ENCODE measurements at regions not wholly inside any gene's neighbourhood (a gene's known extent, or its start where the extent isn't known, plus 50 kb on each side); places are given as distances from the start of the nearest gene placed in this dataset.

DNA sequence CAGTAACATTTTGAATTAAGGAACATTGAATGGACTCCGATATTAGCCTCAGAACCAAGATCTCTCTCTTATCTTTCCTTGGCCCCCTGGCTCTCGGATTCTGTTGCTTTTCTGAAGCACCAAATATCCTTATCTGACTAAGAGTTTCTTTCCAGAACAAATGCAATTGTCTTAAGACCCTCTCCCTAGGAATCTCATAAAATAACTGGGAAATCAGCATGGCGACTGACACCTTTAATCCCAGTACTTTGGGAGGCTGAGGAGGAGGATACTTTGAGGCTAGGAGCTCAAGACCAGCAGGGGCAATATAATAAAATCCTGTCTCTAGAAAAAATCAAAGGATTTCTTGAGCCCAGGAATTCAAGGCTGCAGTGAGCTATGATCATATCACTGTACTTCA, 984.5 kb downstream of the HACE1 start:
- WGBS, 2 donors: 76 to 82% methylated on average over 3 of the region's 3 CpGs
- no peaks in the 10 kb centered on the region for H3K4me1 ChIP-seq (ENCODE audit: control insufficient read depth in 2 of 2, insufficient read depth in 2 of 2, low read length in 1 of 2)
- H3K27me3 ChIP-seq (ENCODE audit: control insufficient read depth in 1 of 2, insufficient read depth in 2 of 2, low read length in 2 of 2): no peaks in the 10 kb centered on the region
- H3K27ac ChIP-seq (ENCODE audit: low read depth in 2 of 2, low read length in 1 of 2): no peak overlapping the region
- no peak overlapping the region for H3K4me3 ChIP-seq (ENCODE audit: low read depth in 1 of 2, low read length in 2 of 2)
- H3K9me3 ChIP-seq (ENCODE audit: control insufficient read depth in 2 of 2, insufficient read depth in 1 of 2, low read depth in 1 of 2, low read length in 1 of 2): no peaks in the 10 kb centered on the region
- H3K36me3 ChIP-seq (ENCODE audit: control insufficient read depth in 2 of 2, insufficient read depth in 2 of 2, low read length in 1 of 2): no peaks in the 10 kb centered on the region

DNA sequence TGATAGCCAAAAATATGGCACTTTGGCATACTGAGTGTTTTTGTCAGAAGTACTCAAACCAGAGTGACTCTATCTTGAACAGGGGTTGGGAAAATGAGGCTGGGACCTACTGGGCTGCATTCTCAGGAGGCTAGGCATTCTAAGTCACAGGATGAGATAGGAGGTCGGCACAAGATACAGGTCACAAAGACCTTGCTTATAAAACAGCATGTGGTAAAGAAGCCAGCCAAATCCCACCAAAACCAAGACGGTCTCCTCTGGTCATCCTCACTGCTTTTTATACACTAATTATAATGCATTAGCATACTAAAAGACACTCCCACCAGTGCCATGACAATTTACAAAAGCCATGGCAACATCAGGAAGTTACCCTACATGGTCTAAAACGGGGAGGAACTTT, 985.1 kb downstream of the HACE1 start:
- H3K27me3 ChIP-seq (ENCODE audit: control insufficient read depth in 1 of 2, insufficient read depth in 2 of 2, low read length in 2 of 2): no peaks in the 10 kb centered on the region

GRCh38 chr6:103872678-103873077, 987.0 kb downstream of the HACE1 start:
- H3K4me3 ChIP-seq (ENCODE audit: low read depth in 1 of 2, low read length in 2 of 2): no peak overlapping the region
- H3K9me3 ChIP-seq (ENCODE audit: control insufficient read depth in 2 of 2, insufficient read depth in 1 of 2, low read depth in 1 of 2, low read length in 1 of 2): no peaks in the 10 kb centered on the region
- no peaks in the 10 kb centered on the region for H3K27me3 ChIP-seq (ENCODE audit: control insufficient read depth in 1 of 2, insufficient read depth in 2 of 2, low read length in 2 of 2)
- no peaks in the 10 kb centered on the region for H3K4me1 ChIP-seq (ENCODE audit: control insufficient read depth in 2 of 2, insufficient read depth in 2 of 2, low read length in 1 of 2)
- no peaks in the 10 kb centered on the region for H3K36me3 ChIP-seq (ENCODE audit: control insufficient read depth in 2 of 2, insufficient read depth in 2 of 2, low read length in 1 of 2)
- H3K27ac ChIP-seq (ENCODE audit: low read depth in 2 of 2, low read length in 1 of 2): no peak overlapping the region

More for the DNA sequence above, 985.1 kb downstream of the HACE1 start:
- Histone ChIP-seq H3K9me3 (ENCODE audit: control insufficient read depth in 2 of 2, insufficient read depth in 1 of 2, low read depth in 1 of 2, low read length in 1 of 2) (no peaks in the 10 kb centered on the region), H3K4me1 (ENCODE audit: control insufficient read depth in 2 of 2, insufficient read depth in 2 of 2, low read length in 1 of 2) (no peaks in the 10 kb centered on the region), H3K36me3 (ENCODE audit: control insufficient read depth in 2 of 2, insufficient read depth in 2 of 2, low read length in 1 of 2) (no peaks in the 10 kb centered on the region), H3K4me3 (ENCODE audit: low read depth in 1 of 2, low read length in 2 of 2) (no peak overlapping the region), H3K27ac (ENCODE audit: low read depth in 2 of 2, low read length in 1 of 2) (no peak overlapping the region)
- WGBS, 2 donors: 61 to 66% methylated on average over 3 of the region's 3 CpGs

GRCh38 chr6:103872233-103872632, 987.5 kb downstream of the HACE1 start:
- 50% methylated on average over 2 of the region's 2 CpGs for WGBS, 2 donors
- H3K27ac ChIP-seq (ENCODE audit: low read depth in 2 of 2, low read length in 1 of 2): no peak overlapping the region
- H3K4me3 ChIP-seq (ENCODE audit: low read depth in 1 of 2, low read length in 2 of 2): no peak overlapping the region
- H3K9me3 ChIP-seq (ENCODE audit: control insufficient read depth in 2 of 2, insufficient read depth in 1 of 2, low read depth in 1 of 2, low read length in 1 of 2): no peaks in the 10 kb centered on the region
- H3K27me3 ChIP-seq (ENCODE audit: control insufficient read depth in 1 of 2, insufficient read depth in 2 of 2, low read length in 2 of 2): no peaks in the 10 kb centered on the region
- no peaks in the 10 kb centered on the region for H3K36me3 ChIP-seq (ENCODE audit: control insufficient read depth in 2 of 2, insufficient read depth in 2 of 2, low read length in 1 of 2)
- H3K4me1 ChIP-seq (ENCODE audit: control insufficient read depth in 2 of 2, insufficient read depth in 2 of 2, low read length in 1 of 2): no peaks in the 10 kb centered on the region

GRCh38 chr6:103870970-103871369, 988.7 kb downstream of the HACE1 start:
- Histone ChIP-seq H3K27me3 (ENCODE audit: control insufficient read depth in 1 of 2, insufficient read depth in 2 of 2, low read length in 2 of 2) (no peaks in the 10 kb centered on the region), H3K4me3 (ENCODE audit: low read depth in 1 of 2, low read length in 2 of 2) (no peak overlapping the region), H3K27ac (ENCODE audit: low read depth in 2 of 2, low read length in 1 of 2) (no peak overlapping the region), H3K36me3 (ENCODE audit: control insufficient read depth in 2 of 2, insufficient read depth in 2 of 2, low read length in 1 of 2) (no peaks in the 10 kb centered on the region), H3K4me1 (ENCODE audit: control insufficient read depth in 2 of 2, insufficient read depth in 2 of 2, low read length in 1 of 2) (no peaks in the 10 kb centered on the region), H3K9me3 (ENCODE audit: control insufficient read depth in 2 of 2, insufficient read depth in 1 of 2, low read depth in 1 of 2, low read length in 1 of 2) (no peaks in the 10 kb centered on the region)
- 59 to 73% methylated on average over 2 of the region's 2 CpGs for WGBS, 2 donors

DNA sequence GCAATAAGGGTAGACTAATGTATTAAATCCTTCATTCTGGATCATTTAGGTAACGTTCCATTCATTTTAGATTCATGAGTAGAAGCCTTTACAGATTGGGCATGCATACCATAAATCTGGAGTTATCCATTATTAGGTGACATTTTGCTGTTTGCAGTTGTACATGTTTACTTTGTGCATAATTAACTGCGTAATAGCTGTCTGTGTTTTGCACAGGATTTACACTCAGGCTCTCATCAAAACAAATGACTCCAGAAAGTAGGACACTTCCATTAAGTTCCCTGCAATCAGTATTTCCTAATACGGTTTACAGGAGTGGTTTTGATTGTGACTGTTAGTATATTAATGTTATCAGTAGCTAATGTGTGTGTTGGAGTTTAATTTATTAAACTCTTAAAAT, 997.4 kb downstream of the HACE1 start:
- Histone ChIP-seq H3K27ac (ENCODE audit: low read depth in 2 of 2, low read length in 1 of 2) (no peak overlapping the region), H3K27me3 (ENCODE audit: control insufficient read depth in 1 of 2, insufficient read depth in 2 of 2, low read length in 2 of 2) (no peaks in the 10 kb centered on the region), H3K9me3 (ENCODE audit: control insufficient read depth in 2 of 2, insufficient read depth in 1 of 2, low read depth in 1 of 2, low read length in 1 of 2) (no peaks in the 10 kb centered on the region), H3K4me1 (ENCODE audit: control insufficient read depth in 2 of 2, insufficient read depth in 2 of 2, low read length in 1 of 2) (no peaks in the 10 kb centered on the region), H3K36me3 (ENCODE audit: control insufficient read depth in 2 of 2, insufficient read depth in 2 of 2, low read length in 1 of 2) (no peaks in the 10 kb centered on the region), H3K4me3 (ENCODE audit: low read depth in 1 of 2, low read length in 2 of 2) (no peak overlapping the region)
- WGBS, 2 donors: 39 to 42% methylated on average over 3 of the region's 3 CpGs

DNA sequence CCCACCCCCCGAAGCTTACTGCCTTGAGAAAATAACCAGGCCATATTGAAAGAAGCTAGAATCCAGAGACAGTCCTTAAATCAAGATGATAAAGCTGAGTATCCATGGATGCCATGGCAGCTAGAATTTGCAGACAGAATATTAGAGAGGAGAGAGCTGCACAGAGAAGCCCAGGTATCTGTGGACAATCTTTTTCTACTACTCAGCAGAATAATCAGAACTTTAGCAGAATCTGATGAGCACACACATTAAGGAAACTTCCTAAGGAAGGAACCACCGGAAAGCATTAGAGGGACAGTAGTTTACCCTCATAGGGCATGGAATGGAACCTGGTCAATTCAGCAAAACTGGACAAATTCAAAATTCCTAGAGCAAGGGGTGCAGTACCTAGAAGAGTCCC, 1001.7 kb downstream of the HACE1 start:
- Histone ChIP-seq H3K4me1 (ENCODE audit: control insufficient read depth in 2 of 2, insufficient read depth in 2 of 2, low read length in 1 of 2) (no peaks in the 10 kb centered on the region), H3K36me3 (ENCODE audit: control insufficient read depth in 2 of 2, insufficient read depth in 2 of 2, low read length in 1 of 2) (no peaks in the 10 kb centered on the region), H3K4me3 (ENCODE audit: low read depth in 1 of 2, low read length in 2 of 2) (no peak overlapping the region), H3K9me3 (ENCODE audit: control insufficient read depth in 2 of 2, insufficient read depth in 1 of 2, low read depth in 1 of 2, low read length in 1 of 2) (no peaks in the 10 kb centered on the region), H3K27ac (ENCODE audit: low read depth in 2 of 2, low read length in 1 of 2) (no peak overlapping the region), H3K27me3 (ENCODE audit: control insufficient read depth in 1 of 2, insufficient read depth in 2 of 2, low read length in 2 of 2) (no peaks in the 10 kb centered on the region)
- WGBS, 2 donors: 73 to 85% methylated on average over 2 of the region's 2 CpGs

GRCh38 chr6:103855750-103856149, 1004.0 kb downstream of the HACE1 start:
- 56% methylated on average over 3 of the region's 3 CpGs for WGBS, 2 donors
- no peaks in the 10 kb centered on the region for H3K27me3 ChIP-seq (ENCODE audit: control insufficient read depth in 1 of 2, insufficient read depth in 2 of 2, low read length in 2 of 2)
- H3K36me3 ChIP-seq (ENCODE audit: control insufficient read depth in 2 of 2, insufficient read depth in 2 of 2, low read length in 1 of 2): no peaks in the 10 kb centered on the region
- H3K4me1 ChIP-seq (ENCODE audit: control insufficient read depth in 2 of 2, insufficient read depth in 2 of 2, low read length in 1 of 2): no peaks in the 10 kb centered on the region
- H3K27ac ChIP-seq (ENCODE audit: low read depth in 2 of 2, low read length in 1 of 2): no peak overlapping the region
- no peaks in the 10 kb centered on the region for H3K9me3 ChIP-seq (ENCODE audit: control insufficient read depth in 2 of 2, insufficient read depth in 1 of 2, low read depth in 1 of 2, low read length in 1 of 2)
- no peak overlapping the region for H3K4me3 ChIP-seq (ENCODE audit: low read depth in 1 of 2, low read length in 2 of 2)

GRCh38 chr6:103854059-103854458, 1005.7 kb downstream of the HACE1 start:
- no peaks in the 10 kb centered on the region for H3K9me3 ChIP-seq (ENCODE audit: control insufficient read depth in 2 of 2, insufficient read depth in 1 of 2, low read depth in 1 of 2, low read length in 1 of 2)
- H3K27ac ChIP-seq (ENCODE audit: low read depth in 2 of 2, low read length in 1 of 2): no peak overlapping the region
- no peak overlapping the region for H3K4me3 ChIP-seq (ENCODE audit: low read depth in 1 of 2, low read length in 2 of 2)
- H3K36me3 ChIP-seq (ENCODE audit: control insufficient read depth in 2 of 2, insufficient read depth in 2 of 2, low read length in 1 of 2): no peaks in the 10 kb centered on the region
- H3K4me1 ChIP-seq (ENCODE audit: control insufficient read depth in 2 of 2, insufficient read depth in 2 of 2, low read length in 1 of 2): no peaks in the 10 kb centered on the region
- no peaks in the 10 kb centered on the region for H3K27me3 ChIP-seq (ENCODE audit: control insufficient read depth in 1 of 2, insufficient read depth in 2 of 2, low read length in 2 of 2)

DNA sequence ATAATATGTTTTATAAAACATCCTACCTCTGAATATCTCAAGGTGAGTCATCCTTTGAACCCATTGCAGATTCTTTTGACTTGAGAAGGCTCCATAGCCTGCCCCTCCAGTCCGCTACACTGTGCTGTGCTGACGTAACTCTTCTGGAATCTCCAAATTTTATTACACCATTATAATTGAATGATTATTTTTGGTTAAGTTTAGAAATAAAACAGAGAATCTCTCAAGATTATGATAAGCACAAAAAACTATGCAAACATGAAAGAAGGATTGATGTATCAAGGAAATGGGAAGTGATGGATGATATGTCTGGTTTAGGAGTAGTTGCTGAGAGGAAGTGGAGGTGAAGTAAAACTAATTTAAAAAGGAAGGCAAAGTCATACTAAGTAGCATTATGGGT, 1021.3 kb downstream of the HACE1 start:
- H3K4me1 ChIP-seq (ENCODE audit: control insufficient read depth in 2 of 2, insufficient read depth in 2 of 2, low read length in 1 of 2): no peaks in the 10 kb centered on the region
- no peaks in the 10 kb centered on the region for H3K27me3 ChIP-seq (ENCODE audit: control insufficient read depth in 1 of 2, insufficient read depth in 2 of 2, low read length in 2 of 2)
- H3K27ac ChIP-seq (ENCODE audit: low read depth in 2 of 2, low read length in 1 of 2): no peak overlapping the region
- no peaks in the 10 kb centered on the region for H3K36me3 ChIP-seq (ENCODE audit: control insufficient read depth in 2 of 2, insufficient read depth in 2 of 2, low read length in 1 of 2)
- peaks cover 0 to 1% of the 10 kb centered on the region in 2 donors for H3K9me3 ChIP-seq (ENCODE audit: control insufficient read depth in 2 of 2, insufficient read depth in 1 of 2, low read depth in 1 of 2, low read length in 1 of 2)
- no peak overlapping the region for H3K4me3 ChIP-seq (ENCODE audit: low read depth in 1 of 2, low read length in 2 of 2)
- 87 to 88% methylated on average over 2 of the region's 2 CpGs for WGBS, 2 donors
